Kidney (tissue), 13 donors: ENCODE measurements at regions not wholly inside any gene's neighbourhood (a gene's known extent, or its start where the extent isn't known, plus 50 kb on each side); places are given as distances from the start of the nearest gene placed in this dataset.
A peak's percentile ranks its signal among the peaks of the same experiment; 100 is the strongest.

Experiments used
- DNase-seq, 5 donors: peaks; one replicate each; pipeline ENCODE4 v3.0.0-alpha.2; 2013 to 2020
- FAIRE-seq: peaks from 2 replicates; lab custom pipeline; 2012; peaks lifted over from hg19 to GRCh38; lab: Jason Lieb, UNC
- H3K27ac ChIP-seq, 2 donors: one replicate each; pipeline ENCODE4 v1.7.0; 2013; ENCODE audit warnings: low read depth in 2 of 2, low read length in 2 of 2, inconsistent platforms in 1 of 2
- H3K27me3 ChIP-seq: one replicate; pipeline ENCODE4 v1.7.1; 2013; ENCODE audit warnings: low read length, inconsistent platforms; ENCODE audit not compliant: control insufficient read depth, insufficient read depth
- H3K36me3 ChIP-seq, 3 donors: one replicate each; pipeline versions ENCODE4 v1.7.0 to v1.7.1; 2013; ENCODE audit warnings: low read length in 3 of 3, control low read depth in 1 of 3, inconsistent platforms in 1 of 3; ENCODE audit not compliant: insufficient read depth in 3 of 3, control insufficient read depth in 2 of 3
- H3K4me1 ChIP-seq, 3 donors: one replicate each; pipeline versions ENCODE4 v1.7.0 to v1.7.1; 2013; ENCODE audit warnings: low read length in 3 of 3, inconsistent platforms in 1 of 3, low read depth in 1 of 3; ENCODE audit not compliant: control insufficient read depth in 2 of 3, insufficient read depth in 2 of 3
- H3K4me3 ChIP-seq, 3 donors: one replicate each; pipeline versions ENCODE4 v1.7.0 to v1.8.1; 2013; ENCODE audit warnings: low read length in 3 of 3, control low read depth in 1 of 3, inconsistent platforms in 1 of 3
- H3K9ac ChIP-seq, 3 donors: one replicate each; pipeline versions ENCODE4 v1.7.0 to v1.7.1; 2013; ENCODE audit warnings: low read length in 3 of 3, control low read depth in 1 of 3, inconsistent platforms in 1 of 3
- H3K9me3 ChIP-seq, 3 donors: one replicate each; pipeline versions ENCODE4 v1.7.0 to v1.7.1; 2013; ENCODE audit warnings: low read length in 3 of 3, control low read depth in 1 of 3, inconsistent platforms in 1 of 3; ENCODE audit not compliant: control insufficient read depth in 2 of 3, insufficient read depth in 1 of 3
- CTCF ChIP-seq: IDR thresholded peaks from 3 replicates; pipeline ENCODE4 v1.5.1; 2012; ENCODE audit warnings: mild to moderate bottlenecking, moderate library complexity, borderline replicate concordance; ENCODE audit not compliant: insufficient read depth; ENCODE audit errors: extremely low read depth
- intact Hi-C: fragments of 100-400 bp; cut with DNase I; formaldehyde crosslinking; loops from one replicate; pipeline ENCODE4 v1.11.1; 2022
- donor health status: control.
- donor health status: control.
- donor health status: control.
- donor health status: control.
- donor health status: control.
- donor health status: DM: yes; HTN: yes; CAD: no.
- donor health status: Normal renal cell carcinoma (clear cell type).

GRCh38 chr16:9275816-9276354 is 184.4 kb downstream of the HAPSTR1 start:
- Histone ChIP-seq H3K4me1 (no peaks in the 10 kb centered on the region), H3K4me3 (no peak overlapping the region), H3K9me3 (no peaks in the 10 kb centered on the region), H3K27me3 (no peaks in the 10 kb centered on the region), H3K36me3 (no peaks in the 10 kb centered on the region), H3K27ac (no peak overlapping the region), H3K9ac (no peak overlapping the region)
- no peak for TF ChIP-seq CTCF
- DNase-seq, result no peak
- intact Hi-C loops, result no loop called here
- FAIRE-seq, result no peak

- intact Hi-C loops, result no loop called here
These were observed 188.0 kb downstream of the HAPSTR1 start for GRCh38 chr16:9279291-9280068.

GRCh38 chr16:9280069-9280466 is 188.6 kb downstream of the HAPSTR1 start:
- Histone ChIP-seq H3K4me3 (no peak overlapping the region), H3K4me1 (no peaks in the 10 kb centered on the region), H3K36me3 (no peaks in the 10 kb centered on the region), H3K27me3 (no peaks in the 10 kb centered on the region), H3K9ac (no peak overlapping the region), H3K27ac (no peak overlapping the region), H3K9me3 (no peaks in the 10 kb centered on the region)
- FAIRE-seq, result no peak
- intact Hi-C loops, result no loop called here
- TF ChIP-seq CTCF, result no peak
- no peak for DNase-seq

More at GRCh38 chr16:9279291-9280068, 188.0 kb downstream of the HAPSTR1 start:
- no peak for TF ChIP-seq CTCF
- Histone ChIP-seq H3K4me1 (no peaks in the 10 kb centered on the region), H3K9ac (no peak overlapping the region), H3K27ac (no peak overlapping the region), H3K36me3 (no peaks in the 10 kb centered on the region), H3K4me3 (no peak overlapping the region), H3K27me3 (no peaks in the 10 kb centered on the region), H3K9me3 (no peaks in the 10 kb centered on the region)
- FAIRE-seq (no peak), DNase-seq (peak in 2 of 5 donors; percentile 26 to 41)
